ENCODE measurements at regions not wholly inside any gene's neighbourhood (a gene's known extent, or its start where the extent isn't known, plus 50 kb on each side); places are given as distances from the start of the nearest gene placed in this dataset.
"Not testable (repeated sequence)": the region's sequence is repeated elsewhere in the genome, so short reads cannot be mapped to it uniquely, and the experiment has no call there.

DNA sequence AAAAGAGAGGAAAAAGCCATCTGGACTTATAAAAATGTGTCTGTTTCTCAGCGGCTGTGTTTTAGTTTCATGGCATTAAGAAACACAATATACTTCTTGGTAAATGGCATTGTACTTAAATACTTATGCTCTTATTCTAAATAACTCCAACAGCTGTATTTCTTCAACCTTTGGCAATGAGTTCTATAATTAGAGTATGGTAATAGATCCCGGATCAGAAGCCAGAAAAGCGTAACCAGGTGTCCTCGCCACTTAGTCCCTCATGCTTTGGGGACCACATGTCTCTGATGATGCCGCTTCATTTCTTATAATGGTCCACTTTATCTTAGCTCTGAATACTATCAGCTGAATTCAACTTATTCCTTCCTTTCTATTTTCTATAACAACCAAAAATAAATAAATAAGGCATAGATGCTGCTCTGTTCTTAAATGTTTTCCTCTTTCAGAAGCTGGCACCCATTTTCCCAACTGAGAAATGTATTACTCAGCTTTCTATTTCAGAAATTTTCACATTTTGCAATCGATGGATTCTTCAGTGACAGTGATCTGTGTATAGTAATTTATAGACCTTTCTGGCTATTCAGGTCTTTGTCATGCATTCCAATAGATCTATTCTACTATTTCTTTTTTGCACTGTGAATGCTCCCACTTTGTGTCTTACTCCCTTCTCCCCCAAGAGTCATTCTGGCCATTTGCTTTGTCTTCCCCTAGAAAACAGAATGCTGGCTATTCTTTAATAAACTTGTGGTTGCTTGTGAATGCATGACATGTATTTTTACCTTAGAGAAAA, 87.6 kb upstream of the KBTBD8 start:
- in situ Hi-C loops (cut with MboI; ENCODE audit: low sequenced_read_pairs): no loop called here

DNA sequence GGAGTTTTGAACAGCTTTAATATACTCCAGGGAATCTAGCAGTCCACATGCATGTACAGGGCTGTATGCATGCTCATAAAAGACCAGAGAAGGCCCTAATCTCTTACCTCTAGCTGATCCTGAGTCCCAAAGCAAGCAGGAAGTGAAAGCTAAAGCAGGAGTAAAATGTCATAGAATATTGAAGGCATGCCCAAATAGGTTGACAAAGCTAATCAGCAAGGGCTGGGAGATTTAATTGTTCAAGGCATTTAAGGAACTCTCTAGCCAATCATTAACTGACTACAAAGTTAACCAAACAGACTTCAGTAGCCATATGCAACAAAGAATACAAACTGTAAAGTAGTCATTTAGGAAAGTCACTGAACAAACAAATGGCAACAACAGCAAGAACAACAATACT, 85.8 kb upstream of the KBTBD8 start:
- in situ Hi-C loops (cut with MboI; ENCODE audit: low sequenced_read_pairs): no loop called here

DNA sequence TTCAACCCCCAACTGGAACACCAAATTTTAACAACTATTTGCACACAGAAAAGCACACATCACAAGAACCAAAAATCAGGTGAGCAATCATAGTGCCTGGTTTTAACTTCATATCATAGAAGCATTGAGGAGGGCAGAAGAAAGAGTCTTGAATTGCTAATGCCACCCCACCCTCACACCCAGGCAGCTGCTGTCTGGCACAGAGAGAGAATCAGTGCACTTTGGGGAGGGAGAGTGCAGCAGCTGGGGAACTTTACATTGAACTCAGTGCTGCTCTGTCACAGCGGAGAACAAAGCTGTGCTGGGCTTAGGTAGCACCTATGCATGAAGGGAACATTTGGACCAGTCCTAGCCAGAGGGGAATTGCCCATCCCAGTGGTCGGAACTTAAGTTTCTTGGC, 76.0 kb upstream of the KBTBD8 start:
- in situ Hi-C loops (cut with MboI; ENCODE audit: low sequenced_read_pairs): no loop called here

GRCh38 chr3:66923969-66924368, 74.1 kb upstream of the KBTBD8 start:
- in situ Hi-C loops (cut with MboI; ENCODE audit: low sequenced_read_pairs): no loop called here

DNA sequence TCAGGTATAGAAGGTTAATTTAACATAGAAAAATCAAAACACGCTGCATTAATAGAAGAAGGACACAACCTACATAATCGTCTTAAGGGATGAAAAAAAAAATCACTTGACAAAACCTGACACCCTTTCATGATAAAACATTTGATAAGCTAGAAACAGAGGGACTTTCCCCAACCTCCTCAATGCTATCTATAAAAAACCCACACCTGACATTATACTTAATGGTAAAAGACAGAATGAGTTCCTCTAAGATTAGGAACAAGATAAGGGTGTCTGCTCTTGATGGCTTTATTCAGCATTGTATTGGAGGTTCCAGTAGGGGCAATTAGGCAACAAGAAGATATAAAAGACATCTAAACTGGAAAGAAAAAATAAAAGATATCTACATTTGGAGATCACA, 69.9 kb upstream of the KBTBD8 start:
- in situ Hi-C loops (cut with MboI; ENCODE audit: low sequenced_read_pairs): no loop called here

GRCh38 chr3:66931291-66931690, 66.8 kb upstream of the KBTBD8 start:
- in situ Hi-C loops (cut with MboI; ENCODE audit: low sequenced_read_pairs): no loop called here

DNA sequence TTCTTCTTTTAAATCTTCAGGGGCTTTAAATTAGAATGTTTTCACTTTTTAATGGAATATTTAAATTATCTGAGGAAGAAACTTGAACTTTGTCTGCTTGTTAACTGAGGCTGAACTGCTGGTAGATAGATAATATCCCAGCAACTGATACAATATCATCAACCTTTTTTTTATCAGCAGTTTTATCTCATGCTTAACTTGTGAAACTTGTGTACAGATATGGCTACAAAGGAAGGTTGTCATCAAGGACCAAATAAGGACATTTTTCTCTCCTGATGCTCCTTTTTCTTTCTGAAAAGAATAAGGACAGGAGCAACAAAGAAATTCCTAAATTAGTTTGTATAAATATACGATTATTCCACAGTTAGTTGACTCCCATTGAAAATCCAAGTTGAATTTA, 66.4 kb upstream of the KBTBD8 start:
- in situ Hi-C loops (cut with MboI; ENCODE audit: low sequenced_read_pairs): no loop called here

- in situ Hi-C loops (cut with MboI; ENCODE audit: low sequenced_read_pairs): no loop called here
Measured at GRCh38 chr3:66933233-66933632, 64.9 kb upstream of the KBTBD8 start.

DNA sequence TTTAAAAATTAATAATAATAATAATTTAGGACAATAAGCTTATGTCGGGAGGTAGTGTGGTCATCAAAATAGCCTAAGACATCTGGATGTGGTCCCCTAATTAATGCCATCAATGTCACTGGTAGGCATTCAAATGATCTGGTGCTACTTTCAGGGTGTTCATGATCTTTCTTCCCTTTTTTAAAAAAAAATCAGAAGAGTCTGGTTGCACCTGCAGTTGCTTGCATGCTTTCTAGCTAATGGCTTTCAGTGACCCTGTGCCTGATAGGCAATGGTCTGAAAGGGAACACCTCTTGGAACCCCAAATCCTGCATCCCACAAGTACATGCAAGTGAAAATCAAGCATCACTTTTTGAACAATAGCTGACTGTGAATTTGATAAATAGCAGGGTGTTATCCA, 64.1 kb upstream of the KBTBD8 start:
- in situ Hi-C loops (cut with MboI; ENCODE audit: low sequenced_read_pairs): no loop called here

- in situ Hi-C loops (cut with MboI; ENCODE audit: low sequenced_read_pairs): no loop called here
Measured at GRCh38 chr3:66934725-66935124, 63.4 kb upstream of the KBTBD8 start.

DNA sequence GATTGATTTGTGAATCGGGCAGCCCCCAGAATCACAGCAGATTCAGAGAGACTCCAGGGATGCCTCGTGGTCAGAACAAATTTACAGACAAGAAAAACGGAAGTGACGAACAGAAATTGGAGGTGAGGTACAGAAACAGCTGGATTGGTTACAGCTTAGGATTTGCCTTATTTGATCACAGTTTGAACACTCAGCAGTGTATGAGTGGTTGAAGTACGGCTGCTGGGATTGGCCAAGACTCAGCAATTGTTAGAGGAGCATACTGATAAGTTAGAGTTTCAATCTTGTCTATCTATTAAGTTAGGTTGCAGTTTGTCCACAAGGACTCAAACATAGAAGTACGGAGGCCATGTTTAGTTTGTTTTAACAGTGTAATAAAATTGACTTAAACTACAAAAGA, 61.1 kb upstream of the KBTBD8 start:
- in situ Hi-C loops (cut with MboI; ENCODE audit: low sequenced_read_pairs): not testable (repeated sequence)

DNA sequence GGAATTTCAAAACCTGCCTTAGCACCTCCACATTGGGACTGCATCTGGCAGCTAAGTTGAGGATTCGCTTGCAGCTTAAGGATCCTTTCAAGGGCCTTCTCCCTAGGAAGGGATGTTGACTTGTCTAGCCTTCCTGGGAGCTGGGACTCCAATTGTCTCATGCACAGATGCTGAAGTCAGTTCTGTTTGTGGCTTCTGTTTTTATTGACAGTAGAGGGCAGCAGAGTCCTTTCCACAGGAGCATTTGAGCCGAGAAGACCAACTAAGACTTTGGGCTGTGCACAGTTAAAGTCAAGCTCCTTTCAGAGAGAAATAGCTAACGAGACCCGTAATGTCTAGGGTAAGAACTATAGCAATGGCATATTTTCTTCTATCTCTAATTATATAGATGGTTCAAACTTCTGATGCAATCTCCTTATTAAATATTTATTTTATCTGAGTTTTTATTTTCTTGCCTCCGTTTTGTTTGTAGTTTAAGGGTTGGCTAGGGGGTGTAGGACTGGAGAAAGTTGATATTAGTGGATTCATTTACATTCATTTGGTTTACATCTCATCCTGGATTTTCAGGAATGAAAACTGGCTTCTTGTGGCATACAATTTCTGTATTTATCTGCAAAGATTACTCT, 59.7 kb upstream of the KBTBD8 start:
- in situ Hi-C loops (cut with MboI; ENCODE audit: low sequenced_read_pairs): no loop called here

DNA sequence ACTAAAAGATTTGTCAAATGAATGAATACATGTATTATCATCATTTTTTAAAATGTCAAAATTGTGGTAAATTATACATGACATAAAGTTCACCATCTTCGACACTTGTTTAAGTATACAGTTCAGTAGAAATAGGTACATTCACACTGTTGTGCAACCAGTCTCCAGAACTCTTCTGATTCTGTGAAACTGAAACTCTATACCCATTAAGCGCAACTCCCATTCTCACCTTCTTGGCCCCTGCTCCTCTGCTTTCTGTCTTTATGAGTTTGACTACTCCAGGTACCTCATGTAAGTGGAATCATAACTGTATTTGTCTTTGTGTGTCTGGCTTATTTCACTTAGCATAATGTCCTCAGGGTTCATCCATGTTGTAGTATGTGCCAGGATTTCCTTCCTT, 50.1 kb upstream of the KBTBD8 start:
- in situ Hi-C loops (cut with MboI; ENCODE audit: low sequenced_read_pairs): no loop called here
